ENCODE measurements at regions not wholly inside any gene's neighbourhood (a gene's known extent, or its start where the extent isn't known, plus 50 kb on each side); places are given as distances from the start of the nearest gene placed in this dataset.

DNA sequence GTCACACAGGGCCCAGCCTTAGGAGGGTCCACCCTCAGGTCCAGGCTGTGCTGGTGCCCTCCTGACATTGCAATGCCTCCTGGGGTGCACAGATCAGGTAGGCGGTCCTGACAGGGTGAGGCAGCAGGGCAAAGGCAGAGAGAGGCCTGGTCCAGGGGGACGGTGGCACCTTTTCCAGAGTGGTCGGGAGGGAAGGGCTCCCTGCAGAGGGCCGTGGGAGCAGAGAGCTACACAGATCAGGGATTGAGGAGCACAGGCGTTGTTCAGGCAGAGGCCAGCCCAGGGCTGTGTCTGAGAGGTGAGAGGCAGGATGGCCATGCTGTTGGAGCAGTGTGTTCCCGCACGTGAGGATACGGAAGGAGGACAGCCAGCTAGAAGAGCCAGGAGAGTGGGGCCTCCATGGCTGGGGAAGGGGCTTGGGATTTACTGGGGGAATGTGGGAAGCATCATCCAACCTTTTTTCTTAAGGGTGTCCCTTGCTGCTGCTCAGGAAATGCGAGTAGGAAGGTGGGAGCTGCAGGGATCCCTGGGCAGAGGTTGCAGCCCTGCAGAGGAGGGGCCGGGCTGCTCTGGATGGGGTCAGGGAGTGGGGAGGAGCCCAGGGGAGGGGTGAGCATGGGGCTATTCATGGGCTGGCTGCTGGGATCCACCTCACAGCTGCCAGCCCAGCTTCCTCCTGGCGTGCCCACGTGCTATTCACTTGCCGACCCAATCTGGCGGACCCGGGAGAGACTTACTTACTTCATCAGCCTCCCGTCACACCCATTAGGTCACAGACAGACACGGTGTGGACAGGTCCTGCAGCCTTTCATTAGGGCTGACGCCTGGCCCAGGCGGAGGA is 1516.4 kb downstream of the TBC1D22A start:
- TF ChIP-seq RAD21 (IDR thresholded peaks at IDR 0.05; ENCODE audit: low read length): no peak
- TF ChIP-seq, protein P1, sequence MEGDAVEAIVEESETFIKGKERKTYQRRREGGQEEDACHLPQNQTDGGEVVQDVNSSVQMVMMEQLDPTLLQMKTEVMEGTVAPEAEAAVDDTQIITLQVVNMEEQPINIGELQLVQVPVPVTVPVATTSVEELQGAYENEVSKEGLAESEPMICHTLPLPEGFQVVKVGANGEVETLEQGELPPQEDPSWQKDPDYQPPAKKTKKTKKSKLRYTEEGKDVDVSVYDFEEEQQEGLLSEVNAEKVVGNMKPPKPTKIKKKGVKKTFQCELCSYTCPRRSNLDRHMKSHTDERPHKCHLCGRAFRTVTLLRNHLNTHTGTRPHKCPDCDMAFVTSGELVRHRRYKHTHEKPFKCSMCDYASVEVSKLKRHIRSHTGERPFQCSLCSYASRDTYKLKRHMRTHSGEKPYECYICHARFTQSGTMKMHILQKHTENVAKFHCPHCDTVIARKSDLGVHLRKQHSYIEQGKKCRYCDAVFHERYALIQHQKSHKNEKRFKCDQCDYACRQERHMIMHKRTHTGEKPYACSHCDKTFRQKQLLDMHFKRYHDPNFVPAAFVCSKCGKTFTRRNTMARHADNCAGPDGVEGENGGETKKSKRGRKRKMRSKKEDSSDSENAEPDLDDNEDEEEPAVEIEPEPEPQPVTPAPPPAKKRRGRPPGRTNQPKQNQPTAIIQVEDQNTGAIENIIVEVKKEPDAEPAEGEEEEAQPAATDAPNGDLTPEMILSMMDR (conservative IDR thresholded peaks at IDR 0.05; ENCODE audit: low read depth, low read length): no peak
- TF ChIP-seq POLR2A (IDR thresholded peaks at IDR 0.05; ENCODE audit: low read depth, low read length): no peak
- TF ChIP-seq BHLHE40 (IDR thresholded peaks at IDR 0.05; ENCODE audit: low read depth, low read length): no peak
- no peak for TF ChIP-seq RCOR1 (IDR thresholded peaks at IDR 0.05; ENCODE audit: insufficient replicate concordance, low read length)
- no peak for TF ChIP-seq FOS (IDR thresholded peaks at IDR 0.05; ENCODE audit: low read depth, low read length)
- TF ChIP-seq RFX5 (IDR thresholded peaks at IDR 0.05; ENCODE audit: low read depth, low read length): no peak
- TF ChIP-seq MAFK (IDR thresholded peaks at IDR 0.05; ENCODE audit: low read depth, low read length): no peak
- no peak for TF ChIP-seq SMC3 (IDR thresholded peaks at IDR 0.05; ENCODE audit: low read depth, low read length)
- TF ChIP-seq CEBPB (IDR thresholded peaks at IDR 0.05; ENCODE audit: low read depth, low read length): no peak
- TF ChIP-seq, protein P2, sequence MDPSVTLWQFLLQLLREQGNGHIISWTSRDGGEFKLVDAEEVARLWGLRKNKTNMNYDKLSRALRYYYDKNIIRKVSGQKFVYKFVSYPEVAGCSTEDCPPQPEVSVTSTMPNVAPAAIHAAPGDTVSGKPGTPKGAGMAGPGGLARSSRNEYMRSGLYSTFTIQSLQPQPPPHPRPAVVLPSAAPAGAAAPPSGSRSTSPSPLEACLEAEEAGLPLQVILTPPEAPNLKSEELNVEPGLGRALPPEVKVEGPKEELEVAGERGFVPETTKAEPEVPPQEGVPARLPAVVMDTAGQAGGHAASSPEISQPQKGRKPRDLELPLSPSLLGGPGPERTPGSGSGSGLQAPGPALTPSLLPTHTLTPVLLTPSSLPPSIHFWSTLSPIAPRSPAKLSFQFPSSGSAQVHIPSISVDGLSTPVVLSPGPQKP (IDR thresholded peaks at IDR 0.05; ENCODE audit: borderline replicate concordance, low read depth, low read length): no peak
- TF ChIP-seq CHD1 (IDR thresholded peaks at IDR 0.05; ENCODE audit: low read depth, low read length): no peak
- no peak for TF ChIP-seq MAZ (IDR thresholded peaks at IDR 0.05; ENCODE audit: borderline replicate concordance, low read depth, low read length)

All from IMR-90 (cell line).